Stimulated activated CD8-positive, alpha-beta memory T cell treated with anti-CD3 and anti-CD28 coated beads, Interleukin-4, amount 100 ng/mL, for 24 hours (primary cell): ENCODE measurements at regions not wholly inside any gene's neighbourhood (a gene's known extent, or its start where the extent isn't known, plus 50 kb on each side); places are given as distances from the start of the nearest gene placed in this dataset.
"Not testable (repeated sequence)": the region's sequence is repeated elsewhere in the genome, so short reads cannot be mapped to it uniquely, and the experiment has no call there.

ENCODE experiments used
- DNase-seq: peaks from one replicate; pipeline ENCODE4 v3.0.0-alpha.2; 2020; ENCODE audit warnings: low read depth

- DNase-seq: no peak
Observed at GRCh38 chr1:227508431-227508830, 54.9 kb upstream of the ZNF678 start.

- DNase-seq: not testable (repeated sequence)
Observed at GRCh38 chr1:227506490-227507393, 56.6 kb upstream of the ZNF678 start.

- not testable (repeated sequence) for DNase-seq
Observed at GRCh38 chr1:227496045-227496444, 67.3 kb upstream of the ZNF678 start.

GRCh38 chr1:227493863-227494551 is 69.3 kb upstream of the ZNF678 start:
- not testable (repeated sequence) for DNase-seq

- DNase-seq: no peak
Observed at GRCh38 chr1:227490478-227490877, 72.9 kb upstream of the ZNF678 start.

- no peak for DNase-seq
Observed at GRCh38 chr1:227490001-227490400, 73.4 kb upstream of the ZNF678 start.

- no peak for DNase-seq
Observed at GRCh38 chr1:227489572-227489971, 73.8 kb upstream of the ZNF678 start.

GRCh38 chr1:227487606-227488005 is 75.8 kb upstream of the ZNF678 start:
- DNase-seq: no peak

- DNase-seq: no peak
Observed at GRCh38 chr1:227486559-227486958, 76.8 kb upstream of the ZNF678 start.

- no peak for DNase-seq
Observed at GRCh38 chr1:227482023-227482299, 81.4 kb upstream of the ZNF678 start.

- DNase-seq: not testable (repeated sequence)
Observed at GRCh38 chr1:227474072-227474471, 89.3 kb upstream of the ZNF678 start.

GRCh38 chr1:227472772-227473171 is 90.6 kb upstream of the ZNF678 start:
- DNase-seq: no peak

- no peak for DNase-seq
Observed at GRCh38 chr1:227470688-227471087, 92.7 kb upstream of the ZNF678 start.

- no peak for DNase-seq
Observed at GRCh38 chr1:227469708-227470107, 93.6 kb upstream of the ZNF678 start.

- no peak for DNase-seq
Observed at GRCh38 chr1:227466039-227466645, 97.2 kb upstream of the ZNF678 start.

GRCh38 chr1:227465256-227465655 is 98.1 kb upstream of the ZNF678 start:
- DNase-seq: no peak

- no peak for DNase-seq
Observed at GRCh38 chr1:227459977-227460376, 103.4 kb upstream of the ZNF678 start.

- DNase-seq: no peak
Observed at GRCh38 chr1:227459326-227459841, 104.0 kb upstream of the ZNF678 start.

- DNase-seq: no peak
Observed at GRCh38 chr1:227454686-227455085, 108.7 kb upstream of the ZNF678 start.

GRCh38 chr1:227453631-227454355 is 109.6 kb upstream of the ZNF678 start:
- no peak for DNase-seq

GRCh38 chr1:227451954-227452353 is 111.4 kb upstream of the ZNF678 start:
- no peak for DNase-seq

GRCh38 chr1:227451057-227451456 is 112.3 kb upstream of the ZNF678 start:
- no peak for DNase-seq
